ENCODE measurements at regions not wholly inside any gene's neighbourhood (a gene's known extent, or its start where the extent isn't known, plus 50 kb on each side); places are given as distances from the start of the nearest gene placed in this dataset.

- intact Hi-C loops (cut with DNase I; ENCODE audit: low total_unique reads), result no loop called here
- Histone ChIP-seq H3K27me3 (no peaks in the 10 kb centered on the region), H3K27ac (no peak overlapping the region), H3K4me3 (no peak overlapping the region), H3K36me3 (no peaks in the 10 kb centered on the region), H3K9me3 (no peaks in the 10 kb centered on the region), H3K4me1 (no peaks in the 10 kb centered on the region)
- no peak for DNase-seq
- in situ Hi-C loops (cut with MboI; ENCODE audit: low sequenced_read_pairs in 4 of 4), result no loop called here
- ATAC-seq, result no peak
- TF ChIP-seq POLR2A (IDR thresholded peaks at IDR 0.05) (no peak), CTCF (IDR thresholded peaks at IDR 0.05 in 4 of 5, conservative IDR thresholded peaks at IDR 0.05 in 1 of 5) (no peak)
These were observed 656.3 kb downstream of the XIRP2 start for GRCh38 chr2:167544602-167545001.

GRCh38 chr2:167543721-167544120, 655.4 kb downstream of the XIRP2 start:
- intact Hi-C loops (cut with DNase I; ENCODE audit: low total_unique reads) (no loop called here), in situ Hi-C loops (cut with MboI; ENCODE audit: low sequenced_read_pairs in 4 of 4) (no loop called here)
- Histone ChIP-seq H3K36me3 (no peaks in the 10 kb centered on the region), H3K9me3 (no peaks in the 10 kb centered on the region), H3K4me1 (no peaks in the 10 kb centered on the region), H3K27ac (no peak overlapping the region), H3K4me3 (no peak overlapping the region), H3K27me3 (no peaks in the 10 kb centered on the region)
- ATAC-seq, result no peak
- no peak for TF ChIP-seq POLR2A (IDR thresholded peaks at IDR 0.05)
- no peak for TF ChIP-seq CTCF (IDR thresholded peaks at IDR 0.05 in 4 of 5, conservative IDR thresholded peaks at IDR 0.05 in 1 of 5)
- DNase-seq, result no peak

- DNase-seq (no peak), ATAC-seq (no peak)
These were observed 649.5 kb downstream of the XIRP2 start for GRCh38 chr2:167537743-167538142.

GRCh38 chr2:167534443-167534842, 646.2 kb downstream of the XIRP2 start:
- Histone ChIP-seq H3K27me3 (no peaks in the 10 kb centered on the region), H3K36me3 (no peaks in the 10 kb centered on the region), H3K9me3 (no peaks in the 10 kb centered on the region), H3K4me3 (no peak overlapping the region), H3K4me1 (no peaks in the 10 kb centered on the region), H3K27ac (no peak overlapping the region)
- in situ Hi-C loops (cut with MboI; ENCODE audit: low sequenced_read_pairs in 4 of 4), result no loop called here
- TF ChIP-seq POLR2A (IDR thresholded peaks at IDR 0.05) (no peak), CTCF (IDR thresholded peaks at IDR 0.05 in 4 of 5, conservative IDR thresholded peaks at IDR 0.05 in 1 of 5) (no peak)
- intact Hi-C loops (cut with DNase I; ENCODE audit: low total_unique reads), result no loop called here
- DNase-seq, result no peak
- no peak for ATAC-seq

More at GRCh38 chr2:167537743-167538142, 649.5 kb downstream of the XIRP2 start:
- TF ChIP-seq POLR2A (IDR thresholded peaks at IDR 0.05), result no peak
- TF ChIP-seq CTCF (IDR thresholded peaks at IDR 0.05 in 4 of 5, conservative IDR thresholded peaks at IDR 0.05 in 1 of 5), result no peak
- Histone ChIP-seq H3K27ac (no peak overlapping the region), H3K27me3 (no peaks in the 10 kb centered on the region), H3K9me3 (no peaks in the 10 kb centered on the region), H3K36me3 (no peaks in the 10 kb centered on the region), H3K4me3 (no peak overlapping the region), H3K4me1 (no peaks in the 10 kb centered on the region)
- intact Hi-C loops (cut with DNase I; ENCODE audit: low total_unique reads), result no loop called here
- in situ Hi-C loops (cut with MboI; ENCODE audit: low sequenced_read_pairs in 4 of 4), result no loop called here

- no peaks in the 10 kb centered on the region for H3K36me3 ChIP-seq
- no peaks in the 10 kb centered on the region for H3K9me3 ChIP-seq
- TF ChIP-seq CTCF (IDR thresholded peaks at IDR 0.05 in 4 of 5, conservative IDR thresholded peaks at IDR 0.05 in 1 of 5), result no peak
- TF ChIP-seq POLR2A (IDR thresholded peaks at IDR 0.05), result no peak
- intact Hi-C loops (cut with DNase I; ENCODE audit: low total_unique reads), result no loop called here
- no peaks in the 10 kb centered on the region for H3K4me1 ChIP-seq
- no peaks in the 10 kb centered on the region for H3K27me3 ChIP-seq
- ATAC-seq (no peak), DNase-seq (no peak)
- no peak overlapping the region for H3K27ac ChIP-seq
- no peak overlapping the region for H3K4me3 ChIP-seq
- in situ Hi-C loops (cut with MboI; ENCODE audit: low sequenced_read_pairs in 4 of 4), result no loop called here
These were observed 636.5 kb downstream of the XIRP2 start for GRCh38 chr2:167524786-167525185.

Data from gastrocnemius medialis (tissue), 4 donors.